AG10803 (cell line): ENCODE measurements at regions not wholly inside any gene's neighbourhood (a gene's known extent, or its start where the extent isn't known, plus 50 kb on each side); places are given as distances from the start of the nearest gene placed in this dataset.

Experiments
- DNase-seq: peaks from one replicate; pipeline ENCODE4 v3.0.0; 2010; ENCODE audit warnings: low read depth
- H3K4me3 ChIP-seq: 2 replicates; pipeline ENCODE4 v1.5.1; 2011; ENCODE audit warnings: mild to moderate bottlenecking, low read length, control low read depth
- CTCF ChIP-seq: conservative IDR thresholded peaks from 2 replicates; pipeline ENCODE4 v1.5.1; 2011; ENCODE audit warnings: mild to moderate bottlenecking, low read length, control low read depth, inconsistent platforms

DNA sequence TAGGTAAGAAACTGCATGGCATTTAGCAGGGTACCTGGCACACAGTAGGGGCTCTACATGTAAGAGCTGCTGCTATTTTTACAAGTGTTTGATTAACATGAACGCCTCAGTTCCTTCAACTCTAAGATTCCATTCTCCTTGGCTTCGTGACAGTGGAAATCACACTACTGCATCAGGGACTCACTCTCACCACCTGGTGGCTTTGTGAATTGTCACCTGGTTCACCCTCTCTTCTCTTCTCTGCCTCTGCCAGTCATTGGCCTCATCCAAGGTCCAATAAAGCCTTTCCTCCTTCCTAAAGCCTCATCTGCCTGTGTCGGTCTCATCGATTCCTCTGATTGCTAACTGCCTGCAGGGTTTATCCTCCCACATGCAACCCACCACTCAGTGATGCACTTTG lies 476.4 kb downstream of the VRK1 start:
- H3K4me3 ChIP-seq = no peak overlapping the region
- DNase-seq = no peak
- TF ChIP-seq CTCF = no peak

DNA sequence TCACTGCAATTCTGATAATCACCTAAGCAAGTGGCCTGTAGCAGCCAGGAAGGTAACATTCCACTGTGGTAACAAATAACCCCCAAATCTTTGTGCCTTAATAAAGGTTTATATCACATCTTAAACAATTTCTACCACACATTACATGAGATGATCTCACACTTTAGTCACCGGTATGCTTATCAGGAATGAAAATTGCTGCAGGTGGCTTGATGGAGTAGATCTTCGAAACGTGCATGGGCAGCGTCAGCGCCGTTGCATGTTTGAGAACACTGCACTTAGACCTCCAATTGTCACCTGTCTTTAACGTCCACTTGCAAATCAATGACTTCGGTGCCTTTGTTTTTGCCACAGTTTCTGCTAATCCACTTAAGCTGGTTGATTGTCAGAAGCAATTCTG lies 477.4 kb downstream of the VRK1 start:
- TF ChIP-seq CTCF = no peak
- no peak overlapping the region for H3K4me3 ChIP-seq
- DNase-seq = no peak

GRCh38 chr14:97275276-97275675 lies 478.1 kb downstream of the VRK1 start:
- no peak overlapping the region for H3K4me3 ChIP-seq
- no peak for DNase-seq
- no peak for TF ChIP-seq CTCF

DNA sequence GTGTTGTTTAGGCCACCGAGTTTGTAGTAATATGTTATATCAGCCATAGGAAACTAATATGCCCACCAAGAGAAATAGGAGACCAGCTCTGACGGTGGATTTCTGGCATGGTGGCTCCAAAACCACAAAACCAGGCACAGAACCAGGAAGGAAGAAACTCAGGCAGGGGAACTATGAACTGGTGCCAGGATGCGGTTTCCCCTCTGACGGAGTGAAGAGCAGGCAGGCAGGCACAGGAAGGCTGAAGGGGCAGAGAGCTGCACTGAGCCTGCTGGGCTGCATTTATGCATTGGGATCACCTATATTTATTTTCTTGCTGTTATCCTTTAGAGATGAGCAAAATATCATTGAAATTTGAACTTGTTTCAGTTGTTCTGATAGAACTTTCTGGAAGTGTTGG lies 479.4 kb downstream of the VRK1 start:
- H3K4me3 ChIP-seq = no peak overlapping the region
- no peak for DNase-seq
- no peak for TF ChIP-seq CTCF

GRCh38 chr14:97277711-97278110 lies 480.5 kb downstream of the VRK1 start:
- H3K4me3 ChIP-seq = no peak overlapping the region
- no peak for DNase-seq
- no peak for TF ChIP-seq CTCF

GRCh38 chr14:97280526-97280925 lies 483.3 kb downstream of the VRK1 start:
- H3K4me3 ChIP-seq = no peak overlapping the region
- no peak for TF ChIP-seq CTCF
- DNase-seq = no peak

DNA sequence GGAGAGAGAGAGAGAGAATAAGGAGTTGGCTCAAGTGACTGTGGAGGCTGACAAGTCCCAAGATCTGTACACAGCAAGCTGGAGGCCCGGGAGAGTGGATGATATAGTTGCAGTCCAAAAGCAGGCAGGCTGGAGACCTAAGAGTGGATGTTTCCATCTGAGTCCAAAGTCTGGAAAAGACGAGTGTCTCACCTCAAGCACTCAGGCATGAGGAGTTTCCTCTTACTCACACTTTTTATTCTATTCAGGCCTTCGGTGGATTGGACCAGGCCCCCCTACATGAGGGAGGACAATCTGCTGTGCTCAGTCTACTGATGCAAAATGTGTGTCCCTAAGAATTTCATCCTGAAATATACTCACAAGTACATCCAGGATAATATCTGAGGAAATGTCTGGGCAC lies 484.6 kb downstream of the VRK1 start:
- no peak for DNase-seq
- no peak for TF ChIP-seq CTCF
- H3K4me3 ChIP-seq = no peak overlapping the region
